Transverse colon (tissue), 4 donors: ENCODE measurements at regions not wholly inside any gene's neighbourhood (a gene's known extent, or its start where the extent isn't known, plus 50 kb on each side); places are given as distances from the start of the nearest gene placed in this dataset.
"Not testable (repeated sequence)": the region's sequence is repeated elsewhere in the genome, so short reads cannot be mapped to it uniquely, and the experiment has no call there.

Experiments
- DNase-seq: peaks from one replicate; pipeline ENCODE4 v3.0.0-alpha.2; 2019
- H3K27ac ChIP-seq, 4 donors: fragments of 200-600 bp; sonication (generic); 2 replicates each; pipeline ENCODE4 v1.5.1; 2016 to 2018; ENCODE audit warnings: inconsistent platforms in 4 of 4
- H3K27me3 ChIP-seq: fragments of 200-600 bp; sonication (generic); 2 replicates; pipeline ENCODE4 v1.5.1; 2017; ENCODE audit warnings: inconsistent platforms
- H3K36me3 ChIP-seq, 4 donors: fragments of 200-600 bp; sonication (generic); 2 replicates each; pipeline ENCODE4 v1.5.1; 2017 to 2019; ENCODE audit warnings: inconsistent platforms in 4 of 4
- H3K4me1 ChIP-seq, 4 donors: fragments of 200-600 bp; sonication (generic); 2 replicates each; pipeline ENCODE4 v1.5.1; 2017 to 2020; ENCODE audit warnings: inconsistent platforms in 4 of 4
- H3K4me3 ChIP-seq, 4 donors: fragments of 200-600 bp; sonication (generic); 1 replicate in 1 of 4; 2 replicates in 3 of 4; pipeline versions ENCODE4 v1.5.1 to v1.6.1; 2017 to 2019; ENCODE audit warnings: inconsistent platforms in 4 of 4
- H3K9me3 ChIP-seq, 2 donors: fragments of 200-600 bp; sonication (generic); 2 replicates each; pipeline ENCODE4 v1.5.1; 2017 to 2019; ENCODE audit warnings: inconsistent platforms in 2 of 2
- EP300 ChIP-seq: sonication (generic); formaldehyde crosslinking; IDR thresholded peaks from one replicate; pipeline ENCODE4 v1.6.1; 2017; ENCODE audit warnings: antibody characterized with exemption, low read depth
- POLR2A ChIP-seq: fragments of 450-650 bp; IDR thresholded peaks from one replicate; pipeline ENCODE4 v1.6.1; 2016; ENCODE audit warnings: antibody characterized with exemption, mild to moderate bottlenecking, moderate library complexity
- POLR2AphosphoS5 ChIP-seq, 3 donors: sonication (generic); formaldehyde crosslinking; IDR thresholded peaks; one replicate each; pipeline ENCODE4 v1.6.1; 2016; ENCODE audit warnings: antibody characterized with exemption in 3 of 3
- WGBS, 2 donors: methylation state at CpG; one replicate each; pipeline ENCODE4 v1.1.5; 2018; ENCODE audit warnings: low coverage in 1 of 2; 5-methylcytosine and 5-hydroxymethylcytosine counted together
- in situ Hi-C, 4 donors: fragments of 200-750 bp; cut with MboI; loops; one replicate each; pipeline versions ENCODE4 v1.15.0 to v1.15.1; 2017; ENCODE audit warnings: low sequenced_read_pairs in 3 of 4, low pct_ligation_motif_present in 1 of 4, low pct_unique_long_range_greater_than_20kb in 1 of 4
- intact Hi-C: fragments of 100-400 bp; cut with DNase I; formaldehyde crosslinking; loops from one replicate; pipeline ENCODE4 v1.15.1; 2023; ENCODE audit warnings: low total_unique reads
- TF ChIP-seq, protein P1 (sequence below), 5 experiments: fragments of 200-600 bp in 3 of 5; fragments of 450-650 bp in 2 of 5; sonication (generic) in 3 of 5; IDR thresholded peaks; 1 replicate in 2 of 5; 2 replicates in 3 of 5; pipeline ENCODE4 v1.5.1; 2016 to 2017; ENCODE audit warnings: antibody characterized with exemption in 5 of 5, inconsistent platforms in 3 of 5, mild to moderate bottlenecking in 2 of 5, moderate library complexity in 1 of 5

DNA sequence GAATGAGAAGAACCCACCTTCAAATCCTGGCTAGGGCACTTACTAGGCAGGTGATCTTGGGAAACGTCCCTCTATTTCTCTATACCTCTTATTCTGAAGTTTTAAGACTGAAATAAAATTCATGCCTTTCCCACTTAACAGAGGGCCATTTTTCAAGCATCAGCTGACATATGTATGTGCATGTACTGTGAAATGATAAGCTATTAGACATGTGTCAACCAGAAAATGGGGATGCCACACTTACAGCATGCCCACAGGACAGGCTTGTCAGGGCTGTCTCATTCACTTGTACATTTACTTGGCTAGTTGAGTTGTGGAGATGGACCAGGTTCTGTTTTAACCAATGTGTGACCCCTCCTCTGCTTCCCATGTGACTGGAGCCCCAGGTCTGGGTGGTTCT is 78.5 kb downstream of the C9orf152 start:
- TF ChIP-seq POLR2A (no peak), POLR2AphosphoS5 (IDR thresholded peaks at IDR 0.05) (no peak), EP300 (no peak)
- TF ChIP-seq, protein P1, sequence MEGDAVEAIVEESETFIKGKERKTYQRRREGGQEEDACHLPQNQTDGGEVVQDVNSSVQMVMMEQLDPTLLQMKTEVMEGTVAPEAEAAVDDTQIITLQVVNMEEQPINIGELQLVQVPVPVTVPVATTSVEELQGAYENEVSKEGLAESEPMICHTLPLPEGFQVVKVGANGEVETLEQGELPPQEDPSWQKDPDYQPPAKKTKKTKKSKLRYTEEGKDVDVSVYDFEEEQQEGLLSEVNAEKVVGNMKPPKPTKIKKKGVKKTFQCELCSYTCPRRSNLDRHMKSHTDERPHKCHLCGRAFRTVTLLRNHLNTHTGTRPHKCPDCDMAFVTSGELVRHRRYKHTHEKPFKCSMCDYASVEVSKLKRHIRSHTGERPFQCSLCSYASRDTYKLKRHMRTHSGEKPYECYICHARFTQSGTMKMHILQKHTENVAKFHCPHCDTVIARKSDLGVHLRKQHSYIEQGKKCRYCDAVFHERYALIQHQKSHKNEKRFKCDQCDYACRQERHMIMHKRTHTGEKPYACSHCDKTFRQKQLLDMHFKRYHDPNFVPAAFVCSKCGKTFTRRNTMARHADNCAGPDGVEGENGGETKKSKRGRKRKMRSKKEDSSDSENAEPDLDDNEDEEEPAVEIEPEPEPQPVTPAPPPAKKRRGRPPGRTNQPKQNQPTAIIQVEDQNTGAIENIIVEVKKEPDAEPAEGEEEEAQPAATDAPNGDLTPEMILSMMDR (IDR thresholded peaks at IDR 0.05), result no peak
- in situ Hi-C loops, result no loop called here
- intact Hi-C loops, result no loop called here
- no peak overlapping the region for H3K4me3 ChIP-seq
- H3K9me3 ChIP-seq, result no peaks in the 10 kb centered on the region
- DNase-seq, result no peak
- peaks cover 31 to 79% (median 48%) of the 10 kb centered on the region in 4 donors for H3K4me1 ChIP-seq
- peak overlapping the region; percentile 86 to 90 (median 88) for H3K27ac ChIP-seq
- no peaks in the 10 kb centered on the region for H3K27me3 ChIP-seq
- WGBS, 2 donors, result 42 to 90% methylated on average over 1 of the region's 1 CpG
- H3K36me3 ChIP-seq, result no peaks in the 10 kb centered on the region

DNA sequence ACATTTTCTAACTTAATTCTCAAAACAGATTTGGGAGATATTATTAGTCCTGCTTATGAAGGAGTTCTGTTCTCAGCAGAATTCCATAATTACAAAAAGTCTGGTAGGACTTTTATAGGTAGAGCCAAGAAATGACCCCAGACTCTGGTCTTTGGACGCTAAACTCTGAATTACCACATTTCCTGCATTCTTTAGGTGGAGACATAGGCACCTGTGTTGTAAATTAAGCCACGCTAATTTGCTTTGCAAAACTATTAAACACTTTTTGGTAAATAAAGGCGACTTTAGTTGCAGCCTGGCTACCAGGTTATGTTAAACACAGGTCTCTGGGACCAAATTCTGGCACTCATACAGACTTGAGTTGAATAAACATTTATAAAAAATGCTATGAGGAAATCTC is 77.7 kb downstream of the C9orf152 start:
- in situ Hi-C loops, result no loop called here
- H3K4me3 ChIP-seq, result no peak overlapping the region
- no peak for DNase-seq
- TF ChIP-seq EP300, result no peak
- TF ChIP-seq, protein P1 (IDR thresholded peaks at IDR 0.05), result no peak
- TF ChIP-seq POLR2A, result no peak
- no peak for TF ChIP-seq POLR2AphosphoS5 (IDR thresholded peaks at IDR 0.05)
- H3K27ac ChIP-seq, result peak overlapping the region in 3 of 4 donors; percentile 86 to 90 (median 87)
- peaks cover 23 to 73% (median 40%) of the 10 kb centered on the region in 4 donors for H3K4me1 ChIP-seq
- no peaks in the 10 kb centered on the region for H3K27me3 ChIP-seq
- H3K36me3 ChIP-seq, result no peaks in the 10 kb centered on the region
- 52 to 71% methylated on average over 3 of the region's 3 CpGs for WGBS, 2 donors
- no peaks in the 10 kb centered on the region for H3K9me3 ChIP-seq
- intact Hi-C loops, result no loop called here

DNA sequence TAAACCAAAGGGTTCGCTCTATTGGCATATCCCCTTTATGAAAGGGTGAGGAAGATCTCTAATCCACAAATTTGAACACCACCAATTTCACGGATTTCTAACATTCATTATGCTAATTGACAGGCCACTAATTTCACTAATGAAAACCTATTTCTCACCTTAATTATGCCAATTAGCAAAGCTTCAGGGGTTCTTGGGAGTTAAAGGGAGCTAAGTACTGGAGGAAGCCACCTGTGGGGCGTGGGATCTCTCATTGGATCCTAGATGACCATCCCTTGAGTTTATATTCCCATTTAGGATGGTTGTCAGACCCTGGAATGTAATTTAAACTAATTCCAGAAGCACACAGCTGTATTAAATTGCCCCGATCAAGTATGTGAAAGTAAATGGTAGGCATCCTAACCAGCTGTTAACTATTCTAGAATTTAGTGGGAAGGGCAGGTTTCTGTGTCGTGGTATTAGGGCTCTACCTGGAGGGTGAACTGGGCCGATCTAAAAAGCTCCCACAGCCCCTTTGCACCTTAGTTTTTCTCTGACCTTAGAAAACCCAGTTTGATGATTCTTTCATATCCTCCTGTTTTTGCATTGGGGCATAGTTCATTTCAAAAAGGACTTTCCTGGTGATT is 77.1 kb downstream of the C9orf152 start:
- intact Hi-C loops, result no loop called here
- WGBS, 2 donors, result 78 to 87% methylated on average over 6 of the region's 6 CpGs
- TF ChIP-seq POLR2AphosphoS5 (IDR thresholded peaks at IDR 0.05) (no peak), POLR2A (no peak), EP300 (no peak)
- TF ChIP-seq, protein P1 (IDR thresholded peaks at IDR 0.05), result no peak
- Histone ChIP-seq H3K4me1 (peaks cover 23 to 70% (median 34%) of the 10 kb centered on the region in 4 donors), H3K36me3 (no peaks in the 10 kb centered on the region), H3K4me3 (no peak overlapping the region), H3K27me3 (no peaks in the 10 kb centered on the region), H3K27ac (peak overlapping the region; percentile 29 to 90 (median 86)), H3K9me3 (no peaks in the 10 kb centered on the region)
- in situ Hi-C loops, result no loop called here
- DNase-seq, result no peak

DNA sequence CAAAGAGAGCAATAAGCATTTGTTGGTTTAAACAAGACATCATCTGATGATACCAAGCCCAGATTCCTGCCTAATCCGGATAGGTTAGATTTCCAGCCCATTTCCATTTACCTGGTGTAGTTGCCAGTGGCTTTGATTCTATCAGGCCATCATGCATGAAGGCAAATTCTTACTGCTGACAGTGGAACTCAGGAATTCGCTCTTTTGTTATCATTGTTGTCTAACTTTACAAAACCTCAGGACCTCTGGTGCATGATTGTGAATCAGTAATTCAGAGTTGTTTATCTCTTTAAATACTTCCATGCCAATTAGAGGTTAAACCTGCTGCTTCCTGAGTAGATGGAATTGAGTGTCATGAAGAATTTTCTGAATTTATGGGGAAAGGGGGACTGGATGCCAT is 76.5 kb downstream of the C9orf152 start:
- H3K4me1 ChIP-seq, result peaks cover 23 to 64% (median 29%) of the 10 kb centered on the region in 4 donors
- H3K27ac ChIP-seq, result peak overlapping the region in 3 of 4 donors; percentile 29 to 90 (median 87)
- H3K4me3 ChIP-seq, result no peak overlapping the region
- no peaks in the 10 kb centered on the region for H3K9me3 ChIP-seq
- WGBS, 2 donors, result 59 to 88% methylated on average over 2 of the region's 2 CpGs
- in situ Hi-C loops (no loop called here), intact Hi-C loops (no loop called here)
- no peak for DNase-seq
- H3K36me3 ChIP-seq, result no peaks in the 10 kb centered on the region
- H3K27me3 ChIP-seq, result no peaks in the 10 kb centered on the region
- TF ChIP-seq EP300 (no peak), POLR2A (no peak), POLR2AphosphoS5 (IDR thresholded peaks at IDR 0.05) (no peak)
- TF ChIP-seq, protein P1 (IDR thresholded peaks at IDR 0.05), result no peak

DNA sequence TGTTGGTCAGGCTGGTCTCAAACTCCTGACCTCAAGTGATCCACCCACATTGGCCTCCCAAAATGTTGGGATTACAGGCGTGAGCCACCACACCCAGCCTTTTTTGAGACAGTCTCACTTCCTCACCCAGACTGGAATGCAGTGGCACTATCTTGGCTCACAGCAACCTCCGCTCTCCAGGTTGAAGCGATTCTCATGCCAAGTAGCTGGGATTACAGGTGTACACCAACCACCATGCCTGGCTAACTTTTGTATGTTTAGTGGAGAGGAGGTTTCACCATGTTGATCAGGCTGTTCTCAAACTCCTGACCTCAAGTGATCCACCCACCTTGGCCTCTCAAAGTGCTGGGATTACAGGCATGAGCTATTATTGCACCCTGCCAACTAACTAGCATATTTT is 75.4 kb downstream of the C9orf152 start:
- in situ Hi-C loops, H3K4me3 ChIP-seq, DNase-seq, H3K9me3 ChIP-seq, H3K27me3 ChIP-seq, intact Hi-C loops, H3K36me3 ChIP-seq: not testable (repeated sequence)
- Histone ChIP-seq H3K27ac (peak overlapping the region in 1 of 4 donors; percentile 49), H3K4me1 (peaks cover 17 to 55% (median 21%) of the 10 kb centered on the region in 4 donors)
- WGBS, 2 donors, result 89% methylated on average over 3 of the region's 3 CpGs; no CpG with 5 or more reads in 1 of the 2 donors
